ENCODE measurements at regions not wholly inside any gene's neighbourhood (a gene's known extent, or its start where the extent isn't known, plus 50 kb on each side); places are given as distances from the start of the nearest gene placed in this dataset.
"Not testable (repeated sequence)": the region's sequence is repeated elsewhere in the genome, so short reads cannot be mapped to it uniquely, and the experiment has no call there.

DNA sequence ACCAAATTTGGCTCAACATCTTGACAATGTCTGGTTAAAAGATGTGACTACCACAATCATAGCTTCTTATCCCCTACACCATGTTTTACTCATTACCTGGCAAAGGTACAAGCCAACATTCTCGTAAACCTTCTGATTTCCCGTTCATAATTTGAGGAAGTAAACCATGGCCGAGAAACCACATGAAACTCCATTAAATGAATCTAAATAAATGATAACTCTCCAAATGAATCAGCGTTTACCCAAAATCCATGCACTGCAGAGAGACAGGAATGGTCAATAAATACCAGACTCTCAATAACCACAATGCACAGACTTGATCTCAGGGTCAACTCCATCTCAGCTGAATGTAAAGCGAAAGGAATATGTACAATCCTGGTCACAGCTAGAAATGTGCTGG is 125.2 kb downstream of the TYW3 start:
- no peaks in the 10 kb centered on the region for H3K79me2 ChIP-seq (ENCODE audit: insufficient read depth, low read length)
- no peaks in the 10 kb centered on the region for H3K27me3 ChIP-seq (ENCODE audit: insufficient read depth, low read length)
- H3K27ac ChIP-seq (ENCODE audit: low read depth, low read length, poor library complexity, severe bottlenecking), result no peak overlapping the region
- H2AFZ ChIP-seq (ENCODE audit: low read length), result no peak overlapping the region
- no peaks in the 10 kb centered on the region for H3F3A ChIP-seq (ENCODE audit: insufficient read depth, low read length)
- no peaks in the 10 kb centered on the region for H3K36me3 ChIP-seq (ENCODE audit: insufficient read depth, low read length)
- TF ChIP-seq, protein P1, sequence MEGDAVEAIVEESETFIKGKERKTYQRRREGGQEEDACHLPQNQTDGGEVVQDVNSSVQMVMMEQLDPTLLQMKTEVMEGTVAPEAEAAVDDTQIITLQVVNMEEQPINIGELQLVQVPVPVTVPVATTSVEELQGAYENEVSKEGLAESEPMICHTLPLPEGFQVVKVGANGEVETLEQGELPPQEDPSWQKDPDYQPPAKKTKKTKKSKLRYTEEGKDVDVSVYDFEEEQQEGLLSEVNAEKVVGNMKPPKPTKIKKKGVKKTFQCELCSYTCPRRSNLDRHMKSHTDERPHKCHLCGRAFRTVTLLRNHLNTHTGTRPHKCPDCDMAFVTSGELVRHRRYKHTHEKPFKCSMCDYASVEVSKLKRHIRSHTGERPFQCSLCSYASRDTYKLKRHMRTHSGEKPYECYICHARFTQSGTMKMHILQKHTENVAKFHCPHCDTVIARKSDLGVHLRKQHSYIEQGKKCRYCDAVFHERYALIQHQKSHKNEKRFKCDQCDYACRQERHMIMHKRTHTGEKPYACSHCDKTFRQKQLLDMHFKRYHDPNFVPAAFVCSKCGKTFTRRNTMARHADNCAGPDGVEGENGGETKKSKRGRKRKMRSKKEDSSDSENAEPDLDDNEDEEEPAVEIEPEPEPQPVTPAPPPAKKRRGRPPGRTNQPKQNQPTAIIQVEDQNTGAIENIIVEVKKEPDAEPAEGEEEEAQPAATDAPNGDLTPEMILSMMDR (IDR thresholded peaks at IDR 0.05; ENCODE audit: low read length), result no peak
- no peak for TF ChIP-seq EZH2 (IDR thresholded peaks at IDR 0.05; ENCODE audit: borderline replicate concordance, low read length)
- no peaks in the 10 kb centered on the region for H3K4me1 ChIP-seq (ENCODE audit: insufficient read depth, low read length, severe bottlenecking)
- H3K9me2 ChIP-seq (ENCODE audit: low read depth, low read length), result no peaks in the 10 kb centered on the region
- H3K9me3 ChIP-seq (ENCODE audit: low read length), result no peaks in the 10 kb centered on the region
- H3K4me2 ChIP-seq (ENCODE audit: low read length), result no peak overlapping the region
- H3K9ac ChIP-seq (ENCODE audit: low read length), result no peak overlapping the region
- H4K20me1 ChIP-seq (ENCODE audit: insufficient read depth, low read length), result no peaks in the 10 kb centered on the region
- no peak overlapping the region for H3K4me3 ChIP-seq (ENCODE audit: low read depth, low read length, poor library complexity, severe bottlenecking)

DNA sequence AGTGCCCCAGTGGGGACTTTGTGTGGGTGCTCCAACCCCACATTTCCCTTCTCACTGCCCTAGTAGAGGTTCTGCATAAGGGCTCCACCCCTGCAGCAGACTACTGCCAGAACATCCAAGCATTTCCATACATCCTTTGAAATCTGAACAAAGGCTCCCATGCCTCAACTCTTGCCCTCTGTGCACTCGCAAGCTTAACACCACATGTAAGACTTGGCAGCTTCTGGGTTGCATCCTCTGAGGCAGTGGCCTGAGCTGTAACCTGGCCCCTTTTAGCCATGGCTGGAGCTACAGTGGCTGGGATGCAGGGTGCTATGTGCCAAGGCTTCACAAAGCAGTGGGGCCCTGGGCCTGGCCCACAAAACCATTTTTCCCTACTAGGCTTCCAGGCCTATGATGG is 128.9 kb downstream of the TYW3 start:
- Histone ChIP-seq H3K4me2 (ENCODE audit: low read length) (no peak overlapping the region), H4K20me1 (ENCODE audit: insufficient read depth, low read length) (no peaks in the 10 kb centered on the region), H3K4me3 (ENCODE audit: low read depth, low read length, poor library complexity, severe bottlenecking) (no peak overlapping the region), H3F3A (ENCODE audit: insufficient read depth, low read length) (no peaks in the 10 kb centered on the region), H3K9ac (ENCODE audit: low read length) (no peak overlapping the region), H3K79me2 (ENCODE audit: insufficient read depth, low read length) (no peaks in the 10 kb centered on the region), H3K9me2 (ENCODE audit: low read depth, low read length) (no peaks in the 10 kb centered on the region), H3K27ac (ENCODE audit: low read depth, low read length, poor library complexity, severe bottlenecking) (no peak overlapping the region), H3K27me3 (ENCODE audit: insufficient read depth, low read length) (no peaks in the 10 kb centered on the region), H3K36me3 (ENCODE audit: insufficient read depth, low read length) (no peaks in the 10 kb centered on the region), H2AFZ (ENCODE audit: low read length) (no peak overlapping the region), H3K4me1 (ENCODE audit: insufficient read depth, low read length, severe bottlenecking) (no peaks in the 10 kb centered on the region), H3K9me3 (ENCODE audit: low read length) (no peaks in the 10 kb centered on the region)
- TF ChIP-seq EZH2 (IDR thresholded peaks at IDR 0.05; ENCODE audit: borderline replicate concordance, low read length), result no peak
- TF ChIP-seq, protein P1 (IDR thresholded peaks at IDR 0.05; ENCODE audit: low read length), result no peak

DNA sequence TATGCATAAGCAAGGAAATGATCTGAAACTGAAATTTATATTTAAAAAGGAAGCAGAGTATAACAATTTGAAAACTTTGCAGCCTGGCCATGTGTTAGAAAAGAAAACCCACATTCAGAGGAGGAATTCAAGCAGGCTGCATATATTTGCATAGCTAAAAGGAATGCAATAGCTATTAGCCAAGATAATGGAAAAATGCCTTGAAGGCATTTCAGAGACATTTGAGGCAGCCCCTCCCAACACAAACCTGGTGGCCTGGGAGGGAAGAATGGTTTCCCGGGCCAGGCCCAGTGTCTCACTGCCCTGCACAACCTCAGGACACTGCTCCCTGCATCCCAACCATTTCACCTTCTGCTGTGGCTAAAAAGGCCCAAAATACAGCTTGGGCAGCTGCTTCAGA is 136.8 kb downstream of the TYW3 start:
- no peak overlapping the region for H2AFZ ChIP-seq (ENCODE audit: low read length)
- no peaks in the 10 kb centered on the region for H4K20me1 ChIP-seq (ENCODE audit: insufficient read depth, low read length)
- no peak for TF ChIP-seq EZH2 (IDR thresholded peaks at IDR 0.05; ENCODE audit: borderline replicate concordance, low read length)
- TF ChIP-seq, protein P1 (IDR thresholded peaks at IDR 0.05; ENCODE audit: low read length), result no peak
- H3K4me2 ChIP-seq (ENCODE audit: low read length), result no peak overlapping the region
- no peaks in the 10 kb centered on the region for H3K27me3 ChIP-seq (ENCODE audit: insufficient read depth, low read length)
- H3K9me3 ChIP-seq (ENCODE audit: low read length), result no peaks in the 10 kb centered on the region
- H3K9ac ChIP-seq (ENCODE audit: low read length), result no peak overlapping the region
- H3K4me3 ChIP-seq (ENCODE audit: low read depth, low read length, poor library complexity, severe bottlenecking), result no peak overlapping the region
- no peaks in the 10 kb centered on the region for H3K79me2 ChIP-seq (ENCODE audit: insufficient read depth, low read length)
- no peaks in the 10 kb centered on the region for H3K9me2 ChIP-seq (ENCODE audit: low read depth, low read length)
- no peaks in the 10 kb centered on the region for H3K4me1 ChIP-seq (ENCODE audit: insufficient read depth, low read length, severe bottlenecking)
- no peak overlapping the region for H3K27ac ChIP-seq (ENCODE audit: low read depth, low read length, poor library complexity, severe bottlenecking)
- no peaks in the 10 kb centered on the region for H3K36me3 ChIP-seq (ENCODE audit: insufficient read depth, low read length)
- no peaks in the 10 kb centered on the region for H3F3A ChIP-seq (ENCODE audit: insufficient read depth, low read length)

DNA sequence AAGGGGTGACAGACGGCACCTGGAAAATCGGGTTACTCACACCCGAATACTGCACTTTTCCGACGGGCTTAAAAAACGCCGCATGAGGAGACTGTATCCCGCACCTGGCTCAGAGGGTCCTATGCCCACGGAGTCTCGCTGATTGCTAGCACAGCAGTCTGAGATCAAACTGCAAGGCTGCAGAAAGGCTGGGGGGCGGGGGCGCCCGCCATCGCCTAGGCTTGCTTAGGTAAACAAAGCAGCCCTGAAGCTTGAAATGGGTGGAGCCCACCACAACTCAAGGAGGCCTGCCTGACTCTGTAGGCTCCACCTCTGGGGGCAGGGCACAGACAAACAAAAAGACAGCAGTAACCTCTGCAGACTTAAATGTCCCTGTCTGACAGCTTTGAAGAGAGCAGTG is 144.4 kb downstream of the TYW3 start:
- H3K9me2 ChIP-seq (ENCODE audit: low read depth, low read length); H3K4me3 ChIP-seq (ENCODE audit: low read depth, low read length, poor library complexity, severe bottlenecking); H2AFZ ChIP-seq (ENCODE audit: low read length); H3K9me3 ChIP-seq (ENCODE audit: low read length); H3K27ac ChIP-seq (ENCODE audit: low read depth, low read length, poor library complexity, severe bottlenecking); H3K27me3 ChIP-seq (ENCODE audit: insufficient read depth, low read length); H3K4me2 ChIP-seq (ENCODE audit: low read length); H4K20me1 ChIP-seq (ENCODE audit: insufficient read depth, low read length); H3K4me1 ChIP-seq (ENCODE audit: insufficient read depth, low read length, severe bottlenecking); H3K9ac ChIP-seq (ENCODE audit: low read length); H3F3A ChIP-seq (ENCODE audit: insufficient read depth, low read length); H3K79me2 ChIP-seq (ENCODE audit: insufficient read depth, low read length); H3K36me3 ChIP-seq (ENCODE audit: insufficient read depth, low read length): not testable (repeated sequence)
